ENCODE measurements at regions not wholly inside any gene's neighbourhood (a gene's known extent, or its start where the extent isn't known, plus 50 kb on each side); places are given as distances from the start of the nearest gene placed in this dataset.

- TF ChIP-seq CTCF (conservative IDR thresholded peaks at IDR 0.05) = no peak
- no peak for TF ChIP-seq EZH2 (IDR thresholded peaks at IDR 0.05; ENCODE audit: low read depth)
These were observed 489.9 kb downstream of the XPNPEP1 start for GRCh38 chr10:109433434-109433833.

All from PC-9 (cell line).